Psoas muscle (tissue), 7 donors: ENCODE measurements at regions not wholly inside any gene's neighbourhood (a gene's known extent, or its start where the extent isn't known, plus 50 kb on each side); places are given as distances from the start of the nearest gene placed in this dataset.
A peak's percentile ranks its signal among the peaks of the same experiment; 100 is the strongest.

Source experiments
- ATAC-seq, 4 donors: fragments of 200-7000 bp; cut with Tn5 transposase; one replicate each; pipeline ENCODE4 v1.9.1; 2020; ENCODE audit warnings: moderate library complexity in 3 of 4, mild to moderate bottlenecking in 2 of 4
- DNase-seq, 2 donors: peaks; one replicate each; pipeline ENCODE4 v3.0.0-alpha.2; 2020
- H3K27ac ChIP-seq: fragments of 200-600 bp; one replicate; pipeline ENCODE4 v1.8.0; 2022
- H3K27me3 ChIP-seq, 3 donors: fragments of 200-600 bp in 1 of 3; one replicate each; pipeline versions ENCODE4 v1.6.1 to v1.8.0; 2013 to 2022; ENCODE audit warnings: low read length in 2 of 3, mild to moderate bottlenecking in 2 of 3, moderate library complexity in 1 of 3; ENCODE audit not compliant: insufficient read depth in 3 of 3
- H3K36me3 ChIP-seq, 2 donors: fragments of 200-600 bp in 1 of 2; one replicate each; pipeline versions ENCODE4 v1.6.1 to v1.8.0; 2013 to 2022; ENCODE audit warnings: low read depth in 1 of 2, mild to moderate bottlenecking in 1 of 2, moderate library complexity in 1 of 2; ENCODE audit not compliant: insufficient read depth in 1 of 2
- H3K4me1 ChIP-seq: fragments of 200-600 bp; one replicate; pipeline ENCODE4 v1.8.0; 2022
- H3K4me3 ChIP-seq: fragments of 200-600 bp; one replicate; pipeline ENCODE4 v1.8.0; 2022; ENCODE audit warnings: mild to moderate bottlenecking
- H3K9me3 ChIP-seq: fragments of 200-600 bp; one replicate; pipeline ENCODE4 v1.8.0; 2022
- CTCF ChIP-seq: fragments of 200-600 bp; IDR thresholded peaks from one replicate; pipeline ENCODE4 v1.8.0; 2022; ENCODE audit warnings: antibody characterized with exemption
- WGBS, 3 donors: extraction: QIAGEN DNeasy Blood & Tissue Kit; methylation state at CpG; one replicate each; pipeline versions ENCODE4 v1.1.6 to v1.1.7; 2013; 5-methylcytosine and 5-hydroxymethylcytosine counted together
- intact Hi-C, 2 donors: fragments of 100-400 bp; cut with DNase I; formaldehyde crosslinking; loops; one replicate each; pipeline versions ENCODE4 v1.11.0 to v1.14.2; 2022
- donor health status: healthy with polysubstance abuse.
- donor health status: DM: no; HTN: no; CAD: no; lungs with moderate emphysema.
- donor health status: Bipolar disorder and iron deficiency.
- donor health status: healthy.
- donor health status: DM: yes; HTN: yes; CAD: no.
- donor health status: DM: no; HTN: no; CAD: no.
- donor health status: DM: yes; HTN: yes; CAD: no.

GRCh38 chr20:52612046-52612632 is 360.0 kb upstream of the TSHZ2 start:
- Histone ChIP-seq H3K4me1 (no peaks in the 10 kb centered on the region), H3K4me3 (no peak overlapping the region), H3K27me3 (no peaks in the 10 kb centered on the region), H3K27ac (no peak overlapping the region), H3K9me3 (no peaks in the 10 kb centered on the region), H3K36me3 (no peaks in the 10 kb centered on the region)
- no peak for ATAC-seq
- no peak for TF ChIP-seq CTCF
- intact Hi-C loops: no loop called here
- no peak for DNase-seq
- 77 to 87% (median 80%) methylated on average over 5 of the region's 5 CpGs for WGBS, 3 donors

GRCh38 chr20:52610749-52611148 is 361.4 kb upstream of the TSHZ2 start:
- DNase-seq: no peak
- H3K4me1 ChIP-seq: no peaks in the 10 kb centered on the region
- intact Hi-C loops: no loop called here
- ATAC-seq: no peak
- no peak overlapping the region for H3K4me3 ChIP-seq
- H3K9me3 ChIP-seq: no peaks in the 10 kb centered on the region
- H3K27ac ChIP-seq: no peak overlapping the region
- H3K36me3 ChIP-seq: no peaks in the 10 kb centered on the region
- no peaks in the 10 kb centered on the region for H3K27me3 ChIP-seq
- TF ChIP-seq CTCF: no peak

- ATAC-seq: peak in 1 of 4 donors; percentile 47
- intact Hi-C loops: loop anchor here in 1 of 2 donors (10.0 kb wide), 1 partner anchor 293 kb away; no protein-coding TSS in a partner anchor
Observed at GRCh38 chr20:52601295-52601971, 370.7 kb upstream of the TSHZ2 start.

GRCh38 chr20:52596256-52596655 is 375.9 kb upstream of the TSHZ2 start:
- no peaks in the 10 kb centered on the region for H3K9me3 ChIP-seq
- intact Hi-C loops: no loop called here
- no peak for TF ChIP-seq CTCF
- H3K36me3 ChIP-seq: no peaks in the 10 kb centered on the region
- WGBS, 3 donors: 56 to 67% (median 61%) methylated on average over 5 of the region's 5 CpGs
- H3K27me3 ChIP-seq: peaks cover 0 to 2% (median 0%) of the 10 kb centered on the region in 3 donors
- ATAC-seq (no peak), DNase-seq (no peak)
- H3K4me3 ChIP-seq: no peak overlapping the region
- H3K27ac ChIP-seq: no peak overlapping the region
- no peaks in the 10 kb centered on the region for H3K4me1 ChIP-seq

More at GRCh38 chr20:52601295-52601971, 370.7 kb upstream of the TSHZ2 start:
- DNase-seq: no peak
- Histone ChIP-seq H3K27me3 (peaks cover 0 to 2% (median 0%) of the 10 kb centered on the region in 3 donors), H3K9me3 (no peaks in the 10 kb centered on the region), H3K27ac (no peak overlapping the region), H3K36me3 (no peaks in the 10 kb centered on the region), H3K4me3 (no peak overlapping the region), H3K4me1 (no peaks in the 10 kb centered on the region)
- 53 to 58% (median 57%) methylated on average over 4 of the region's 4 CpGs for WGBS, 3 donors
- no peak for TF ChIP-seq CTCF
